HEK293T (cell line): ENCODE measurements at regions not wholly inside any gene's neighbourhood (a gene's known extent, or its start where the extent isn't known, plus 50 kb on each side); places are given as distances from the start of the nearest gene placed in this dataset.

ENCODE experiments used
- ARNT ChIP-seq: fragments of 450-650 bp; IDR thresholded peaks from 2 replicates; pipeline ENCODE4 v1.6.1; 2017; ENCODE audit warnings: mild to moderate bottlenecking
- BHLHE40 ChIP-seq: fragments of 450-650 bp; IDR thresholded peaks from 2 replicates; pipeline ENCODE4 v1.6.1; 2016; ENCODE audit warnings: mild to moderate bottlenecking, moderate library complexity, borderline replicate concordance
- CTBP1 ChIP-seq: fragments of 450-650 bp; IDR thresholded peaks from 2 replicates; pipeline ENCODE4 v1.6.1; 2016; ENCODE audit warnings: borderline replicate concordance
- ELF4 ChIP-seq: fragments of 450-650 bp; IDR thresholded peaks from 2 replicates; pipeline ENCODE4 v1.6.1; 2017; ENCODE audit warnings: antibody characterized with exemption
- FOXA1 ChIP-seq: fragments of 450-650 bp; IDR thresholded peaks from 2 replicates; pipeline ENCODE4 v1.6.1; 2016; ENCODE audit warnings: mild to moderate bottlenecking
- FOXM1 ChIP-seq: fragments of 450-650 bp; IDR thresholded peaks from 2 replicates; pipeline ENCODE4 v1.6.1; 2017; ENCODE audit warnings: mild to moderate bottlenecking, borderline replicate concordance
- HDGF ChIP-seq: fragments of 450-650 bp; IDR thresholded peaks from 2 replicates; pipeline ENCODE4 v1.6.1; 2017; ENCODE audit warnings: antibody characterized with exemption, borderline replicate concordance
- SP1 ChIP-seq: fragments of 450-650 bp; IDR thresholded peaks from 2 replicates; pipeline ENCODE4 v1.6.1; 2017
- TARDBP ChIP-seq: fragments of 450-650 bp; IDR thresholded peaks from 2 replicates; pipeline ENCODE4 v1.6.1; 2016
- ZNF384 ChIP-seq: fragments of 450-650 bp; IDR thresholded peaks from 2 replicates; pipeline ENCODE4 v1.6.1; 2016

GRCh38 chr4:42712854-42713253 lies 55.9 kb upstream of the ATP8A1 start:
- TF ChIP-seq FOXA1 (no peak), ARNT (no peak), FOXM1 (no peak), ZNF384 (no peak), CTBP1 (no peak), TARDBP (no peak), HDGF (no peak), SP1 (no peak), BHLHE40 (no peak), ELF4 (no peak)
